IMR-90 (cell line): ENCODE measurements at regions not wholly inside any gene's neighbourhood (a gene's known extent, or its start where the extent isn't known, plus 50 kb on each side); places are given as distances from the start of the nearest gene placed in this dataset.
"Not testable (repeated sequence)": the region's sequence is repeated elsewhere in the genome, so short reads cannot be mapped to it uniquely, and the experiment has no call there.

Experiments used
- ATAC-seq: fragments of 200-7000 bp; cut with Tn5 transposase; 2 replicates; pipeline ENCODE4 v1.9.1; 2020; ENCODE audit warnings: low read depth, mild to moderate bottlenecking, moderate library complexity
- BruUV-seq: library from RNA; stranded (reverse); fragments of 400-500 nt; replicated peaks from 2 replicates; lab custom pipeline; 2021; lab: Mats Ljungman, UMichigan
- CTCF ChIA-PET: fragments of 300-600 bp; formaldehyde crosslinking; extraction: SDS; loops from one replicate; lab custom pipeline; 2021; ENCODE audit warnings: antibody characterized with exemption; lab: Yijun Ruan, JAX
- POLR2A ChIA-PET: fragments of 300-600 bp; sonication (Branson Sonifier 250); formaldehyde crosslinking; loops from one replicate; lab custom pipeline; 2022; ENCODE audit warnings: antibody characterized with exemption; ENCODE audit not compliant: unreplicated experiment; lab: Charles Lee
- DNase-seq: peaks from one replicate; pipeline ENCODE4 v3.0.0; 2013
- H2AFZ ChIP-seq: replicated peaks from 2 replicates; pipeline ENCODE3; 2013; ENCODE audit warnings: low read length, mild to moderate bottlenecking; ENCODE audit not compliant: poor library complexity
- H2AK5ac ChIP-seq: 2 replicates; pipeline ENCODE4 v1.6.1; 2013; ENCODE audit warnings: low read depth, low read length, inconsistent platforms
- H2AK9ac ChIP-seq: replicated peaks from 2 replicates; pipeline ENCODE3; 2013; ENCODE audit warnings: mild to moderate bottlenecking, low read depth, low read length, moderate library complexity; ENCODE audit not compliant: poor library complexity
- H2BK120ac ChIP-seq: 2 replicates; pipeline ENCODE4 v1.6.1; 2013; ENCODE audit warnings: low read depth, low read length, inconsistent platforms
- H2BK15ac ChIP-seq: 3 replicates; pipeline ENCODE4 v1.6.1; 2013; ENCODE audit warnings: low read depth, low read length, inconsistent platforms
- H2BK20ac ChIP-seq: 2 replicates; pipeline ENCODE4 v1.6.1; 2013; ENCODE audit warnings: low read depth, mild to moderate bottlenecking, inconsistent platforms, low read length, moderate library complexity
- H2BK5ac ChIP-seq: 2 replicates; pipeline ENCODE4 v1.6.1; 2013; ENCODE audit warnings: mild to moderate bottlenecking, low read depth, low read length, inconsistent platforms; ENCODE audit not compliant: poor library complexity, severe bottlenecking
- H3K14ac ChIP-seq: replicated peaks from 2 replicates; pipeline ENCODE4 v1.6.1; 2013; ENCODE audit warnings: low read depth, low read length, inconsistent platforms
- H3K18ac ChIP-seq: 2 replicates; pipeline ENCODE4 v1.6.1; 2013; ENCODE audit warnings: low read depth, low read length, control low read depth
- H3K23ac ChIP-seq: 2 replicates; pipeline ENCODE4 v1.6.1; 2013; ENCODE audit warnings: low read depth, low read length, inconsistent platforms
- H3K27ac ChIP-seq: 2 replicates; pipeline ENCODE4 v1.5.1; 2013; ENCODE audit warnings: mild to moderate bottlenecking, control low read depth, low read length; ENCODE audit not compliant: insufficient read depth
- H3K27me3 ChIP-seq: 2 replicates; pipeline ENCODE4 v1.6.1; 2013; ENCODE audit warnings: low read length; ENCODE audit not compliant: control insufficient read depth, insufficient read depth
- H3K36me3 ChIP-seq: 2 replicates; pipeline ENCODE4 v1.6.1; 2013; ENCODE audit warnings: low read length, mixed read lengths; ENCODE audit not compliant: control insufficient read depth, insufficient read depth
- H3K4ac ChIP-seq: 2 replicates; pipeline ENCODE4 v1.6.1; 2013; ENCODE audit warnings: low read depth, low read length, inconsistent platforms
- H3K4me1 ChIP-seq: 2 replicates; pipeline ENCODE4 v1.6.1; 2013; ENCODE audit warnings: low read length, mixed read lengths; ENCODE audit not compliant: control insufficient read depth, insufficient read depth
- H3K4me2 ChIP-seq: 2 replicates; pipeline ENCODE4 v1.6.1; 2013; ENCODE audit warnings: low read depth, mild to moderate bottlenecking, control low read depth, low read length, moderate library complexity
- H3K4me3 ChIP-seq: 2 replicates; pipeline ENCODE4 v1.5.1; 2013; ENCODE audit warnings: low read depth, mild to moderate bottlenecking, control low read depth, low read length, moderate library complexity; ENCODE audit not compliant: insufficient read depth
- H3K56ac ChIP-seq: 2 replicates; pipeline ENCODE4 v1.6.1; 2013; ENCODE audit warnings: low read length, inconsistent platforms; ENCODE audit not compliant: insufficient read depth; ENCODE audit errors: extremely low read depth
- H3K79me1 ChIP-seq, 2 experiments: 2 replicates each; pipeline ENCODE4 v1.6.1; 2013; ENCODE audit warnings: low read length in 2 of 2, inconsistent platforms in 1 of 2, low read depth in 1 of 2
- H3K9ac ChIP-seq: 2 replicates; pipeline ENCODE4 v1.6.1; 2013; ENCODE audit warnings: low read depth, low read length, control low read depth
- H3K9me1 ChIP-seq: 2 replicates; pipeline ENCODE4 v1.6.1; 2013; ENCODE audit warnings: low read length, inconsistent platforms; ENCODE audit not compliant: insufficient read depth
- H3K9me3 ChIP-seq: 2 replicates; pipeline ENCODE4 v1.6.1; 2013; ENCODE audit warnings: low read length; ENCODE audit not compliant: control insufficient read depth, insufficient read depth
- H4K20me1 ChIP-seq: 2 replicates; pipeline ENCODE4 v1.6.1; 2013; ENCODE audit warnings: low read length, inconsistent platforms; ENCODE audit not compliant: insufficient read depth
- H4K5ac ChIP-seq: 2 replicates; pipeline ENCODE4 v1.6.1; 2013; ENCODE audit warnings: mild to moderate bottlenecking, low read depth, low read length, control low read depth
- H4K8ac ChIP-seq, 2 experiments: 2 replicates each; pipeline ENCODE4 v1.6.1; 2013; ENCODE audit warnings: low read depth in 2 of 2, low read length in 2 of 2, control low read depth in 1 of 2, inconsistent platforms in 1 of 2
- H4K91ac ChIP-seq: 2 replicates; pipeline ENCODE4 v1.6.1; 2013; ENCODE audit warnings: low read depth, low read length, inconsistent platforms; ENCODE audit not compliant: insufficient read depth
- BHLHE40 ChIP-seq: fragments of 150-350 bp; IDR thresholded peaks from 2 replicates; pipeline ENCODE4 v1.6.1; 2016; ENCODE audit warnings: mild to moderate bottlenecking, low read depth, low read length
- MXI1 ChIP-seq: IDR thresholded peaks from 2 replicates; pipeline ENCODE4 v1.6.1; 2012; ENCODE audit warnings: low read depth, mild to moderate bottlenecking, low read length, moderate library complexity, borderline replicate concordance
- POLR2A ChIP-seq: IDR thresholded peaks from 2 replicates; pipeline ENCODE4 v1.6.1; 2012; ENCODE audit warnings: mild to moderate bottlenecking, low read depth, low read length
- RCOR1 ChIP-seq: IDR thresholded peaks from 2 replicates; pipeline ENCODE4 v1.6.1; 2012; ENCODE audit warnings: mild to moderate bottlenecking, low read length, improper control_type of control experiment; ENCODE audit not compliant: insufficient replicate concordance
- SMC3 ChIP-seq: fragments of 150-350 bp; IDR thresholded peaks from 2 replicates; pipeline ENCODE4 v1.6.1; 2016; ENCODE audit warnings: low read depth, mild to moderate bottlenecking, antibody characterized with exemption, low read length, moderate library complexity
- WGBS, 2 experiments: methylation state at CpG; one replicate each; pipeline versions ENCODE4 v1.1.5 to v1.1.7; 2013; ENCODE audit warnings: missing lambda C conversion rate in 2 of 2; ENCODE audit not compliant: insufficient read length in 1 of 2; ENCODE audit errors: extremely low coverage in 2 of 2; 5-methylcytosine and 5-hydroxymethylcytosine counted together
- dilution Hi-C: fragments of 300-500 bp; cut with HindIII; formaldehyde crosslinking; loops from one replicate; pipeline ENCODE4 v1.14.3; 2018; ENCODE audit warnings: low sequenced_read_pairs; ENCODE audit not compliant: unreplicated experiment
- in situ Hi-C: fragments of 300-500 bp; cut with MboI; formaldehyde crosslinking; loops from 3 replicates; pipeline ENCODE4 v1.14.3; 2019; ENCODE audit warnings: low sequenced_read_pairs, inconsistent platforms, mixed read lengths
- intact Hi-C: fragments of 100-400 bp; cut with micrococcal nuclease; formaldehyde crosslinking; loops from 2 replicates; pipeline ENCODE4 v1.10.0; 2022
- TF ChIP-seq, protein P1 (sequence below): conservative IDR thresholded peaks from 2 replicates; pipeline ENCODE4 v1.5.1; 2012; ENCODE audit warnings: mild to moderate bottlenecking, low read depth, low read length, improper control_type of control experiment
- TF ChIP-seq, protein P2 (sequence below): fragments of 150-350 bp; IDR thresholded peaks from 2 replicates; pipeline ENCODE4 v1.6.1; 2017; ENCODE audit warnings: mild to moderate bottlenecking, antibody characterized with exemption, low read length, low read depth

DNA sequence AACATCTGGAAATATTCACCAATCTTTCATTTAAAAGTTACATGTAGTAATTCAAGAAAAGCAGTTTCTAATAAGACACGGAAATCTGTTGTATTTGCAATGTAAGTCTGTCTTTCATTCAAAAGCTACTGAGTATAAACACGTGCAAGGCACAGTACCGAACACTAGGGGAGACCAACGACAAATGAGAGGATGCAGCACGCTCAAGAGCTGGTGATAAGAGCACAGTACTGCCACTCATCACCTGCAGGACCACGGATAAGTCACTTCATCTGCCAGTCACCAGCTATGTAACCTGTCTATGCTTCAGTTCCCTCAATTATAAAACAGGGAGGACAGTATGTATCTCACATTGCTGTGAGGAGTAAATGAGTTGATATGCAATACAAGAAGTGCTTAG lies 67.1 kb downstream of the CLEC18A start:
- H3K14ac ChIP-seq, result no peak overlapping the region
- H3K27me3 ChIP-seq, result no peaks in the 10 kb centered on the region
- no peak overlapping the region for H3K56ac ChIP-seq
- peaks cover 24% of the 10 kb centered on the region for H3K36me3 ChIP-seq
- no peak overlapping the region for H3K4me2 ChIP-seq
- TF ChIP-seq, protein P1, sequence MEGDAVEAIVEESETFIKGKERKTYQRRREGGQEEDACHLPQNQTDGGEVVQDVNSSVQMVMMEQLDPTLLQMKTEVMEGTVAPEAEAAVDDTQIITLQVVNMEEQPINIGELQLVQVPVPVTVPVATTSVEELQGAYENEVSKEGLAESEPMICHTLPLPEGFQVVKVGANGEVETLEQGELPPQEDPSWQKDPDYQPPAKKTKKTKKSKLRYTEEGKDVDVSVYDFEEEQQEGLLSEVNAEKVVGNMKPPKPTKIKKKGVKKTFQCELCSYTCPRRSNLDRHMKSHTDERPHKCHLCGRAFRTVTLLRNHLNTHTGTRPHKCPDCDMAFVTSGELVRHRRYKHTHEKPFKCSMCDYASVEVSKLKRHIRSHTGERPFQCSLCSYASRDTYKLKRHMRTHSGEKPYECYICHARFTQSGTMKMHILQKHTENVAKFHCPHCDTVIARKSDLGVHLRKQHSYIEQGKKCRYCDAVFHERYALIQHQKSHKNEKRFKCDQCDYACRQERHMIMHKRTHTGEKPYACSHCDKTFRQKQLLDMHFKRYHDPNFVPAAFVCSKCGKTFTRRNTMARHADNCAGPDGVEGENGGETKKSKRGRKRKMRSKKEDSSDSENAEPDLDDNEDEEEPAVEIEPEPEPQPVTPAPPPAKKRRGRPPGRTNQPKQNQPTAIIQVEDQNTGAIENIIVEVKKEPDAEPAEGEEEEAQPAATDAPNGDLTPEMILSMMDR, result no peak
- TF ChIP-seq RCOR1, result no peak
- TF ChIP-seq, protein P2, sequence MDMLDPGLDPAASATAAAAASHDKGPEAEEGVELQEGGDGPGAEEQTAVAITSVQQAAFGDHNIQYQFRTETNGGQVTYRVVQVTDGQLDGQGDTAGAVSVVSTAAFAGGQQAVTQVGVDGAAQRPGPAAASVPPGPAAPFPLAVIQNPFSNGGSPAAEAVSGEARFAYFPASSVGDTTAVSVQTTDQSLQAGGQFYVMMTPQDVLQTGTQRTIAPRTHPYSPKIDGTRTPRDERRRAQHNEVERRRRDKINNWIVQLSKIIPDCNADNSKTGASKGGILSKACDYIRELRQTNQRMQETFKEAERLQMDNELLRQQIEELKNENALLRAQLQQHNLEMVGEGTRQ, result no peak
- no peak for TF ChIP-seq POLR2A
- TF ChIP-seq SMC3, result no peak
- TF ChIP-seq BHLHE40, result no peak
- TF ChIP-seq MXI1, result no peak
- H4K8ac ChIP-seq, result no peak overlapping the region
- H3K27ac ChIP-seq, result no peak overlapping the region
- H3K79me1 ChIP-seq, result no peaks in the 10 kb centered on the region; a peak in 2 of 4 replicates
- no peaks in the 10 kb centered on the region for H3K9me3 ChIP-seq
- BruUV-seq, result no TSS peak
- intact Hi-C loops (no loop called here), dilution Hi-C loops (no loop called here), in situ Hi-C loops (no loop called here)
- H4K5ac ChIP-seq, result no peak overlapping the region
- no peak overlapping the region for H2BK120ac ChIP-seq
- ATAC-seq, result no peak
- H2BK15ac ChIP-seq, result no peak overlapping the region
- no peak overlapping the region for H2AFZ ChIP-seq
- H2BK20ac ChIP-seq, result no peak overlapping the region
- H2AK9ac ChIP-seq, result no peak overlapping the region
- H3K9me1 ChIP-seq, result no peaks in the 10 kb centered on the region
- H3K18ac ChIP-seq, result no peak overlapping the region
- H3K23ac ChIP-seq, result no peak overlapping the region
- no peak overlapping the region for H2AK5ac ChIP-seq
- no CpG with 5 or more reads among the region's 6 CpGs for WGBS, 2 experiments
- no peak overlapping the region for H4K91ac ChIP-seq
- no peaks in the 10 kb centered on the region for H4K20me1 ChIP-seq
- H3K4me3 ChIP-seq, result no peak overlapping the region
- no peak overlapping the region for H2BK5ac ChIP-seq
- peaks cover 2% of the 10 kb centered on the region for H3K4me1 ChIP-seq
- ChIA-PET POLR2A (no interaction called here), CTCF (no interaction called here)
- H3K4ac ChIP-seq, result no peak overlapping the region
- H3K9ac ChIP-seq, result no peak overlapping the region
- DNase-seq, result peak; percentile 2

DNA sequence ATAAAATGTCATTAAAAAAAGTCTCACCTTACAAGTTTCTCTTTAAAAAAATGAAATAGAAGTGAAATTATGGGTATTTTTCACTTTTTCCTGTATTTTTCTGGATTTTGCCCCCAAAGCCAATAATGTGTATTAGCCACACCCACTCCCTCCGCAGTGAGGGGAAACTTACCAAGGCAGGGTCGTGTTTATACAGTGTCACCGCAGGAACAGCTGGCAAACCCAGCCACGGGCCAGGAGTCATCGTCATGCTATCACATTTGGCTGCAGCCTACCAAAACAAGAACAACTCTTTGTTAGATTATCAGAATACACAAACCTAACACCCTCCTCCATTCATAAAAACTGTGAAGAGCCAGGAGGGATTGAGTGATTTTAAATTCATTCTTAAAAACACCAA lies 72.1 kb downstream of the CLEC18A start:
- dilution Hi-C loops, H2BK120ac ChIP-seq, H4K91ac ChIP-seq, H2AK5ac ChIP-seq, H4K8ac ChIP-seq, H3K9me3 ChIP-seq, H2AFZ ChIP-seq, H2AK9ac ChIP-seq, H3K4me1 ChIP-seq, H3K9me1 ChIP-seq, H3K9ac ChIP-seq, H3K4me2 ChIP-seq, H3K27ac ChIP-seq, H3K14ac ChIP-seq, H4K20me1 ChIP-seq, POLR2A ChIA-PET, H3K56ac ChIP-seq, H2BK20ac ChIP-seq, in situ Hi-C loops, intact Hi-C loops, H3K23ac ChIP-seq, H2BK15ac ChIP-seq, BruUV-seq, H3K79me1 ChIP-seq, CTCF ChIA-PET, H3K18ac ChIP-seq, H4K5ac ChIP-seq, H3K4me3 ChIP-seq, H3K27me3 ChIP-seq, H2BK5ac ChIP-seq, H3K4ac ChIP-seq: not testable (repeated sequence)
- DNase-seq, result peak; percentile 45
- ATAC-seq, result peak; percentile 75
- peaks cover 24% of the 10 kb centered on the region for H3K36me3 ChIP-seq
- no CpG with 5 or more reads among the region's 5 CpGs for WGBS, 2 experiments
